ENCODE measurements at regions not wholly inside any gene's neighbourhood (a gene's known extent, or its start where the extent isn't known, plus 50 kb on each side); places are given as distances from the start of the nearest gene placed in this dataset.

- H2AFZ ChIP-seq (ENCODE audit: low read depth, low read length): no peak overlapping the region
- H3K27ac ChIP-seq (ENCODE audit: extremely low read depth, low read depth, low read length): no peak overlapping the region
- H3K27me3 ChIP-seq (ENCODE audit: control insufficient read depth in 2 of 2, insufficient read depth in 2 of 2, low read length in 2 of 2): no peaks in the 10 kb centered on the region
- no peaks in the 10 kb centered on the region for H3K36me3 ChIP-seq (ENCODE audit: control insufficient read depth, insufficient read depth, low read length)
- TF ChIP-seq ZNF584 (CRISPR knock-in tag; IDR thresholded peaks at IDR 0.05; ENCODE audit: low read depth) (no peak), GTF2A2 (tag; IDR thresholded peaks at IDR 0.05) (no peak), POLR3A (IDR thresholded peaks at IDR 0.05; ENCODE audit: borderline replicate concordance, extremely low read depth, insufficient read depth, insufficient read length) (no peak), ZNF316 (IDR thresholded peaks at IDR 0.05) (no peak), ZNF695 (CRISPR knock-in tag; IDR thresholded peaks at IDR 0.05) (no peak), USF2 (CRISPR knock-in tag; IDR thresholded peaks at IDR 0.05) (no peak), MEIS2 (IDR thresholded peaks at IDR 0.05; ENCODE audit: partially characterized antibody) (no peak), HSF4 (CRISPR knock-in tag; IDR thresholded peaks at IDR 0.05; ENCODE audit: borderline replicate concordance) (no peak), ZNF668 (CRISPR knock-in tag; IDR thresholded peaks at IDR 0.05) (no peak), TAL1 (IDR thresholded peaks at IDR 0.05) (no peak), MXI1 (IDR thresholded peaks at IDR 0.05; ENCODE audit: low read depth, low read length) (no peak), BCOR (IDR thresholded peaks at IDR 0.05) (no peak), ADNP (tag; IDR thresholded peaks at IDR 0.05) (no peak), RNF219 (CRISPR knock-in tag; IDR thresholded peaks at IDR 0.05) (no peak), CXXC5 (CRISPR knock-in tag; IDR thresholded peaks at IDR 0.05) (no peak), CREBBP (IDR thresholded peaks at IDR 0.05; ENCODE audit: low read depth, low read length) (no peak)
- TF ChIP-seq, protein P1, sequence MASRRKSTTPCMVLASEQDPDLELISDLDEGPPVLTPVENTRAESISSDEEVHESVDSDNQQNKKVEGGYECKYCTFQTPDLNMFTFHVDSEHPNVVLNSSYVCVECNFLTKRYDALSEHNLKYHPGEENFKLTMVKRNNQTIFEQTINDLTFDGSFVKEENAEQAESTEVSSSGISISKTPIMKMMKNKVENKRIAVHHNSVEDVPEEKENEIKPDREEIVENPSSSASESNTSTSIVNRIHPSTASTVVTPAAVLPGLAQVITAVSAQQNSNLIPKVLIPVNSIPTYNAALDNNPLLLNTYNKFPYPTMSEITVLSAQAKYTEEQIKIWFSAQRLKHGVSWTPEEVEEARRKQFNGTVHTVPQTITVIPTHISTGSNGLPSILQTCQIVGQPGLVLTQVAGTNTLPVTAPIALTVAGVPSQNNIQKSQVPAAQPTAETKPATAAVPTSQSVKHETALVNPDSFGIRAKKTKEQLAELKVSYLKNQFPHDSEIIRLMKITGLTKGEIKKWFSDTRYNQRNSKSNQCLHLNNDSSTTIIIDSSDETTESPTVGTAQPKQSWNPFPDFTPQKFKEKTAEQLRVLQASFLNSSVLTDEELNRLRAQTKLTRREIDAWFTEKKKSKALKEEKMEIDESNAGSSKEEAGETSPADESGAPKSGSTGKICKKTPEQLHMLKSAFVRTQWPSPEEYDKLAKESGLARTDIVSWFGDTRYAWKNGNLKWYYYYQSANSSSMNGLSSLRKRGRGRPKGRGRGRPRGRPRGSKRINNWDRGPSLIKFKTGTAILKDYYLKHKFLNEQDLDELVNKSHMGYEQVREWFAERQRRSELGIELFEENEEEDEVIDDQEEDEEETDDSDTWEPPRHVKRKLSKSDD (conservative IDR thresholded peaks at IDR 0.05; ENCODE audit: low read length): no peak
- TF ChIP-seq, protein P2, sequence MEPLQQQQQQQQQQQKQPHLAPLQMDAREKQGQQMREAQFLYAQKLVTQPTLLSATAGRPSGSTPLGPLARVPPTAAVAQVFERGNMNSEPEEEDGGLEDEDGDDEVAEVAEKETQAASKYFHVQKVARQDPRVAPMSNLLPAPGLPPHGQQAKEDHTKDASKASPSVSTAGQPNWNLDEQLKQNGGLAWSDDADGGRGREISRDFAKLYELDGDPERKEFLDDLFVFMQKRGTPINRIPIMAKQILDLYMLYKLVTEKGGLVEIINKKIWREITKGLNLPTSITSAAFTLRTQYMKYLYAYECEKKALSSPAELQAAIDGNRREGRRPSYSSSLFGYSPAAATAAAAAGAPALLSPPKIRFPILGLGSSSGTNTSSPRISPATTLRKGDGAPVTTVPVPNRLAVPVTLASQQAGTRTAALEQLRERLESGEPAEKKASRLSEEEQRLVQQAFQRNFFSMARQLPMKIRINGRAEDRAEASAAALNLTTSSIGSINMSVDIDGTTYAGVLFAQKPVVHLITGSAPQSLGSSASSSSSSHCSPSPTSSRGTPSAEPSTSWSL (CRISPR knock-in tag; IDR thresholded peaks at IDR 0.05; ENCODE audit: borderline replicate concordance): no peak
- H4K20me1 ChIP-seq (replicated peaks; ENCODE audit: control insufficient read depth, insufficient read depth, low read length): no peaks in the 10 kb centered on the region
- no peak for ATAC-seq
- intact Hi-C loops (cut with micrococcal nuclease) (no loop called here), in situ Hi-C loops (cut with MboI) (no loop called here)
- H3K4me3 ChIP-seq: no peak overlapping the region
- no peaks in the 10 kb centered on the region for H3K9me1 ChIP-seq (ENCODE audit: control insufficient read depth, insufficient read depth, low read length)
- ChIA-PET CTCF (ENCODE audit: low intra/inter-chr PET ratio) (no interaction called here), POLR2A (no interaction called here)
- no peaks in the 10 kb centered on the region for H3K9me3 ChIP-seq (replicated peaks; ENCODE audit: control insufficient read depth, insufficient read depth, low read depth, low read length)
- WGBS (ENCODE audit: insufficient coverage, low coverage, missing lambda C conversion rate): 5% methylated on average over 5 of the region's 5 CpGs
- H3K9ac ChIP-seq (ENCODE audit: insufficient read depth in 1 of 2, low read depth in 2 of 2, low read length in 2 of 2): no peak overlapping the region
- no peaks in the 10 kb centered on the region for H3K79me2 ChIP-seq (ENCODE audit: control insufficient read depth, insufficient read depth, low read length)
- no peak overlapping the region for H3K4me2 ChIP-seq (ENCODE audit: insufficient read depth, low read length)
- FAIRE-seq: no peak
- no TSS peak for BruUV-seq (replicated peaks)
- no peaks in the 10 kb centered on the region for H3K4me1 ChIP-seq (replicated peaks in 1 of 2; ENCODE audit: control insufficient read depth in 2 of 2, insufficient read depth in 2 of 2, low read length in 2 of 2)
- no peak for DNase-seq (ENCODE audit: extremely low read depth in 1 of 4, low spot score in 3 of 4)
Measured at GRCh38 chr1:232560940-232561339, 69.0 kb downstream of the SIPA1L2 start.

Data from K562 (cell line).